Testis (tissue), 2 donors: ENCODE measurements at regions not wholly inside any gene's neighbourhood (a gene's known extent, or its start where the extent isn't known, plus 50 kb on each side); places are given as distances from the start of the nearest gene placed in this dataset.

Experiments used
- POLR2A ChIP-seq: fragments of 450-650 bp; IDR thresholded peaks from one replicate; pipeline ENCODE4 v1.6.1; 2017; ENCODE audit warnings: antibody characterized with exemption, mild to moderate bottlenecking, moderate library complexity
- TF ChIP-seq, protein P1 (sequence below), 3 experiments: fragments of 450-650 bp in 2 of 3; fragments of 200-600 bp in 1 of 3; sonication (generic) in 1 of 3; IDR thresholded peaks; one replicate each; pipeline ENCODE4 v1.5.1; 2016 to 2019; ENCODE audit warnings: antibody characterized with exemption in 3 of 3, mild to moderate bottlenecking in 2 of 3, moderate library complexity in 1 of 3

DNA sequence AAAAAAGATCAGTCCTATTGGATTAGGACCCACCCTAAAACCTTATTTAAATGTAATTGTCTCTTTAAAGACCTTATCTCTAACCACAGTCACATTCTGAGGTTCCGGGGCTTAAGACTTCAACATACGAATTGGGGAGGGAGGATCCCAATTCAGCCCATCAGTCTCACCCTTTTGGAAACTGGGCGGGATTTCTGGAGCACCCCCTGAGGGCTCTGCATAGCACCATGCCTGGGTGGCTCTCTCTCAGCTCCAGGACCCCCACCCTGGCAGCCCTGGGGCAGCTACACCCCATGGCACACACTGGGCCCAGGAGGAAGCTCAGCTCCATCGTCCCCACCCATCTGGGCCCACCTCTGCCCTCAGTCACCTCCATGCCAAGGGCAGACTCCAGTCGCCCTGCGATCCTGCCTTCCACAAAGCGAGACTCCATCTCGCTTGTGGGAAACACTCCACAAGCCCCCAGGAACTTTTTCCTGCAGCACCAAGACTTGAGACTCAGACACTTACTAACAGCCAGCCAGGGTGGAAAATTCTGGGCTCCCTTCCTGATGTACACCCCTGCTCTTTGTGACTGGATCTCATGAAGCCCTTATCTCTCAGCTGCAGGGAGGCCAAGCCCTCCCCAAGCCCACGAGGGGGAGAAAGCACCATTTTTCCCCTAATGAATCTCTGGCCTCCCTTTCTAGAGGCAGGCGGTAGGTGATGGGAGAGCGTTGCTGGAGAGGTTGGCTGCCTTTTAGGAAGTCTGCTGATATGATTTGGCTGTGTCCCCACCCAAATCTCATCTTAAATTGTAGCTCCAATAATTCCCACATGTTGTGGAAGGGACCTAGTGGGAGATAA, 90.8 kb upstream of the KDM7A start:
- TF ChIP-seq, protein P1, sequence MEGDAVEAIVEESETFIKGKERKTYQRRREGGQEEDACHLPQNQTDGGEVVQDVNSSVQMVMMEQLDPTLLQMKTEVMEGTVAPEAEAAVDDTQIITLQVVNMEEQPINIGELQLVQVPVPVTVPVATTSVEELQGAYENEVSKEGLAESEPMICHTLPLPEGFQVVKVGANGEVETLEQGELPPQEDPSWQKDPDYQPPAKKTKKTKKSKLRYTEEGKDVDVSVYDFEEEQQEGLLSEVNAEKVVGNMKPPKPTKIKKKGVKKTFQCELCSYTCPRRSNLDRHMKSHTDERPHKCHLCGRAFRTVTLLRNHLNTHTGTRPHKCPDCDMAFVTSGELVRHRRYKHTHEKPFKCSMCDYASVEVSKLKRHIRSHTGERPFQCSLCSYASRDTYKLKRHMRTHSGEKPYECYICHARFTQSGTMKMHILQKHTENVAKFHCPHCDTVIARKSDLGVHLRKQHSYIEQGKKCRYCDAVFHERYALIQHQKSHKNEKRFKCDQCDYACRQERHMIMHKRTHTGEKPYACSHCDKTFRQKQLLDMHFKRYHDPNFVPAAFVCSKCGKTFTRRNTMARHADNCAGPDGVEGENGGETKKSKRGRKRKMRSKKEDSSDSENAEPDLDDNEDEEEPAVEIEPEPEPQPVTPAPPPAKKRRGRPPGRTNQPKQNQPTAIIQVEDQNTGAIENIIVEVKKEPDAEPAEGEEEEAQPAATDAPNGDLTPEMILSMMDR (IDR thresholded peaks at IDR 0.05), result no peak
- no peak for TF ChIP-seq POLR2A
